SK-N-SH (cell line): ENCODE measurements at regions not wholly inside any gene's neighbourhood (a gene's known extent, or its start where the extent isn't known, plus 50 kb on each side); places are given as distances from the start of the nearest gene placed in this dataset.

Source experiments
- CTCF ChIA-PET: fragments of 300-600, 350-600 bp; formaldehyde crosslinking; extraction: SDS; loops from one replicate; lab custom pipeline; 2021; lab: Yijun Ruan, JAX
- POLR2A ChIA-PET: fragments of 350-600 bp; sonication (Branson Sonifier 250); formaldehyde crosslinking; extraction: SDS; loops from one replicate; lab custom pipeline; 2020; ENCODE audit warnings: antibody characterized with exemption, inconsistent platforms; lab: Yijun Ruan, JAX
- DNase-seq: peaks from one replicate; pipeline ENCODE4 v3.0.0; 2012
- H2AFZ ChIP-seq: fragments of 200-600 bp; sonication (generic); 2 replicates; pipeline ENCODE4 v1.8.1; 2016; ENCODE audit warnings: antibody characterized with exemption, mild to moderate bottlenecking, low read depth
- H3F3A ChIP-seq: fragments of 200-600 bp; sonication (generic); replicated peaks from 2 replicates; pipeline ENCODE3; 2016; ENCODE audit warnings: antibody characterized with exemption, mild to moderate bottlenecking; ENCODE audit not compliant: insufficient read depth
- H3K27ac ChIP-seq, 2 experiments: fragments of 200-500 bp in 1 of 2; fragments of 200-600 bp in 1 of 2; sonication (Bioruptor generic) in 1 of 2; sonication (generic), shearing (Covaris generic) in 1 of 2; 2 replicates each; pipeline versions ENCODE4 v1.5.1 to v1.6.1; 2014 to 2016; ENCODE audit warnings: low read depth in 2 of 2, inconsistent platforms in 1 of 2, low read length in 1 of 2, mild to moderate bottlenecking in 1 of 2, mixed read lengths in 1 of 2
- H3K27me3 ChIP-seq: fragments of 200-600 bp; sonication (generic), shearing (Covaris generic); 2 replicates; pipeline ENCODE4 v1.6.1; 2016; ENCODE audit warnings: mixed run types; ENCODE audit not compliant: insufficient read depth
- H3K36me3 ChIP-seq, 2 experiments: fragments of 200-500 bp in 1 of 2; fragments of 200-600 bp in 1 of 2; sonication (Bioruptor generic) in 1 of 2; sonication (generic) in 1 of 2; replicated peaks in 1 of 2; 2 replicates each; pipeline versions ENCODE3 to v1.5.1; 2014 to 2016; ENCODE audit warnings: low read length in 1 of 2, mild to moderate bottlenecking in 1 of 2; ENCODE audit not compliant: insufficient read depth in 2 of 2, control insufficient read depth in 1 of 2
- H3K4me1 ChIP-seq, 2 experiments: fragments of 200-500 bp in 1 of 2; fragments of 200-600 bp in 1 of 2; sonication (Bioruptor generic) in 1 of 2; sonication (generic), shearing (Covaris generic) in 1 of 2; 2 replicates each; pipeline versions ENCODE4 v1.5.1 to v1.6.1; 2014 to 2016; ENCODE audit warnings: low read depth in 1 of 2, low read length in 1 of 2, mixed run types in 1 of 2; ENCODE audit not compliant: insufficient read depth in 2 of 2, control insufficient read depth in 1 of 2
- H3K4me2 ChIP-seq: fragments of 200-600 bp; sonication (generic), shearing (Covaris generic); 2 replicates; pipeline ENCODE4 v1.6.1; 2017; ENCODE audit warnings: mixed run types
- H3K4me3 ChIP-seq, 2 experiments: fragments of 200-500 bp in 1 of 2; fragments of 200-600 bp in 1 of 2; sonication (Bioruptor generic) in 1 of 2; sonication (generic), shearing (Covaris generic) in 1 of 2; 2 replicates each; pipeline versions ENCODE4 v1.5.1 to v1.8.1; 2014 to 2016; ENCODE audit warnings: low read depth in 2 of 2, inconsistent platforms in 1 of 2, low read length in 1 of 2, mild to moderate bottlenecking in 1 of 2, mixed read lengths in 1 of 2, moderate library complexity in 1 of 2
- H3K79me2 ChIP-seq: fragments of 200-600 bp; sonication (generic); 2 replicates; pipeline ENCODE4 v1.8.1; 2017; ENCODE audit warnings: mild to moderate bottlenecking; ENCODE audit not compliant: insufficient read depth
- H3K9ac ChIP-seq: fragments of 200-600 bp; sonication (generic); 2 replicates; pipeline ENCODE4 v1.6.1; 2017; ENCODE audit warnings: mixed run types
- H3K9me2 ChIP-seq: fragments of 200-600 bp; sonication (generic); 2 replicates; pipeline ENCODE4 v1.6.1; 2017; ENCODE audit warnings: mixed run types
- H3K9me3 ChIP-seq: fragments of 200-600 bp; sonication (generic); 2 replicates; pipeline ENCODE4 v1.6.1; 2017; ENCODE audit warnings: mixed run types, mild to moderate bottlenecking, moderate library complexity
- H4K20me1 ChIP-seq: fragments of 200-600 bp; sonication (generic); 2 replicates; pipeline ENCODE4 v1.6.1; 2017; ENCODE audit warnings: mild to moderate bottlenecking, mixed run types; ENCODE audit not compliant: insufficient read depth
- EP300 ChIP-seq, 2 experiments: IDR thresholded peaks; 2 replicates each; pipeline versions ENCODE4 v1.4.0 to v1.6.1; 2012; ENCODE audit warnings: borderline replicate concordance in 1 of 2, low read depth in 1 of 2, low read length in 1 of 2
- EZH2phosphoT487 ChIP-seq: fragments of 200-600 bp; sonication (generic); IDR thresholded peaks from 2 replicates; pipeline ENCODE4 v1.6.1; 2017; ENCODE audit warnings: low read depth, mixed run types, mild to moderate bottlenecking, antibody characterized with exemption, moderate library complexity, borderline replicate concordance
- FOSL2 ChIP-seq: IDR thresholded peaks from 2 replicates; pipeline ENCODE4 v1.4.0; 2012; ENCODE audit warnings: low read depth, mild to moderate bottlenecking, moderate library complexity, borderline replicate concordance
- FOXJ3 ChIP-seq: sonication (generic); formaldehyde crosslinking; IDR thresholded peaks from 2 replicates; pipeline ENCODE4 v1.5.1; 2020; ENCODE audit warnings: mild to moderate bottlenecking, missing genetic modification reagents
- GABPA ChIP-seq: IDR thresholded peaks from 2 replicates; pipeline ENCODE4 v1.4.0; 2012; ENCODE audit warnings: low read depth, mild to moderate bottlenecking
- IRF3 ChIP-seq: fragments of 150-350 bp; IDR thresholded peaks from 2 replicates; pipeline ENCODE4 v1.6.1; 2016; ENCODE audit warnings: mild to moderate bottlenecking, low read depth, low read length
- JUND ChIP-seq: IDR thresholded peaks from 2 replicates; pipeline ENCODE4 v1.4.0; 2012
- NRF1 ChIP-seq: IDR thresholded peaks from 2 replicates; pipeline ENCODE4 v1.6.1; 2012; ENCODE audit warnings: low read depth, mild to moderate bottlenecking, low read length
- REST ChIP-seq: IDR thresholded peaks from 2 replicates; pipeline ENCODE4 v1.6.1; 2012; ENCODE audit warnings: mild to moderate bottlenecking, low read depth, low read length, moderate library complexity
- RFX5 ChIP-seq: IDR thresholded peaks from 2 replicates; pipeline ENCODE4 v1.6.1; 2012; ENCODE audit warnings: mild to moderate bottlenecking, improper control_type of control experiment, low read length
- SIN3A ChIP-seq: IDR thresholded peaks from 2 replicates; pipeline ENCODE4 v1.6.1; 2012; ENCODE audit warnings: low read depth, mild to moderate bottlenecking, low read length, moderate library complexity, borderline replicate concordance
- SMC3 ChIP-seq: IDR thresholded peaks from 2 replicates; pipeline ENCODE4 v1.6.1; 2012; ENCODE audit warnings: low read depth, low read length, improper control_type of control experiment
- TAF1 ChIP-seq: IDR thresholded peaks from 2 replicates; pipeline ENCODE4 v1.6.1; 2012; ENCODE audit warnings: low read depth, mild to moderate bottlenecking, low read length, moderate library complexity, borderline replicate concordance
- TEAD4 ChIP-seq: IDR thresholded peaks from 2 replicates; pipeline ENCODE4 v1.4.0; 2012; ENCODE audit warnings: mild to moderate bottlenecking, borderline replicate concordance; ENCODE audit not compliant: insufficient read depth
- USF1 ChIP-seq: IDR thresholded peaks from 2 replicates; pipeline ENCODE4 v1.4.0; 2012; ENCODE audit warnings: low read depth, borderline replicate concordance
- USF2 ChIP-seq: fragments of 150-350 bp; IDR thresholded peaks from 2 replicates; pipeline ENCODE4 v1.6.1; 2017; ENCODE audit warnings: antibody characterized with exemption, low read length, low read depth, borderline replicate concordance
- YY1 ChIP-seq: IDR thresholded peaks from 2 replicates; pipeline ENCODE4 v1.4.0; 2012; ENCODE audit warnings: low read depth, mild to moderate bottlenecking
- WGBS: methylation state at CpG from one replicate; pipeline ENCODE4 v1.1.6; 2017; ENCODE audit warnings: low lambda C conversion rate; 5-methylcytosine and 5-hydroxymethylcytosine counted together

GRCh38 chr13:50608370-50608769 is 235.1 kb downstream of the DLEU7 start:
- Histone ChIP-seq H3F3A (no peaks in the 10 kb centered on the region), H4K20me1 (no peaks in the 10 kb centered on the region), H3K4me3 (no peak overlapping the region), H3K9ac (no peak overlapping the region), H3K27me3 (no peaks in the 10 kb centered on the region), H3K4me2 (no peak overlapping the region), H3K79me2 (no peaks in the 10 kb centered on the region), H2AFZ (no peak overlapping the region)
- CTCF ChIA-PET = no interaction called here
- TF ChIP-seq JUND = no peak
- TF ChIP-seq TAF1 = no peak
- no peak for TF ChIP-seq YY1
- TF ChIP-seq FOSL2 = no peak
- no peak for TF ChIP-seq EZH2phosphoT487
- TF ChIP-seq FOXJ3 (CRISPR knock-in tag) = no peak
- TF ChIP-seq EP300 (IDR thresholded peaks at IDR 0.05; ENCODE audit: borderline replicate concordance in 1 of 2, low read depth in 1 of 2, low read length in 1 of 2) = no peak
- no peak for TF ChIP-seq USF2
- TF ChIP-seq SIN3A = no peak
- no peak for TF ChIP-seq SMC3
- no peak for TF ChIP-seq NRF1
- TF ChIP-seq GABPA = no peak
- no peak for TF ChIP-seq RFX5
- TF ChIP-seq USF1 = no peak
- TF ChIP-seq TEAD4 = no peak
- TF ChIP-seq IRF3 = no peak
- TF ChIP-seq, all 33 proteins: peak for 0
- POLR2A ChIA-PET = no interaction called here
- Histone ChIP-seq H3K27ac (no peak overlapping the region), H3K9me3 (no peaks in the 10 kb centered on the region), H3K36me3 (no peaks in the 10 kb centered on the region), H3K9me2 (no peaks in the 10 kb centered on the region), H3K4me1 (no peaks in the 10 kb centered on the region)
- WGBS = 94% methylated on average over 7 of the region's 7 CpGs
- no peak for DNase-seq

- Histone ChIP-seq H3K27me3 (no peaks in the 10 kb centered on the region), H3K9ac (no peak overlapping the region), H3K36me3 (no peaks in the 10 kb centered on the region), H3F3A (no peaks in the 10 kb centered on the region), H3K4me1 (no peaks in the 10 kb centered on the region), H3K27ac (no peak overlapping the region), H3K4me2 (no peak overlapping the region), H4K20me1 (no peaks in the 10 kb centered on the region), H2AFZ (no peak overlapping the region), H3K79me2 (no peaks in the 10 kb centered on the region), H3K9me2 (no peaks in the 10 kb centered on the region), H3K9me3 (no peaks in the 10 kb centered on the region), H3K4me3 (no peak overlapping the region)
- ChIA-PET CTCF (no interaction called here), POLR2A (no interaction called here)
- TF ChIP-seq TEAD4 (no peak), USF2 (no peak), REST (no peak)
- 86% methylated on average over 3 of the region's 3 CpGs for WGBS
- no peak for DNase-seq
Observed at GRCh38 chr13:50609011-50609410, 234.5 kb downstream of the DLEU7 start.
